ENCODE measurements at regions not wholly inside any gene's neighbourhood (a gene's known extent, or its start where the extent isn't known, plus 50 kb on each side); places are given as distances from the start of the nearest gene placed in this dataset.
"Not testable (repeated sequence)": the region's sequence is repeated elsewhere in the genome, so short reads cannot be mapped to it uniquely, and the experiment has no call there.

DNA sequence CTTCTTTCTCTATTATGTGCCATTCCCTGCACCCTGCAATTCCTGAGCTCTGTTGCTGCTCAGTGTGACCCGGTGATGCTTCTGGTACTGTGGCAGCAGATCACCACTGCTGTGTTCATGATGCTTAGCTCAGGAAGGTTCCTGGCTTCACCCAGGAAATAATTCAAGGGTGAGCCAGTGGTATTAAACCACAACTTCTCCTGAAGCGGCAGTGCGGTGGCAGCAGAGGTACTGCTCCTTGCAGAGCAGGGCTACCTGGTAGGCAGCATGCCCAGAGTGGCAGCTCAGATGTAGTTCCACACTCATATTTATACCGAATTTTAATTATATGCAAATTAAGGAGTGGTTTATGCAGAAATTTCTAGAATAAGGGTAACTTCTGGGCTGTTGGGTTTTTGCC is 213.8 kb upstream of the ZNF608 start:
- no peaks in the 10 kb centered on the region for H3K4me1 ChIP-seq
- no peak overlapping the region for H3K4me3 ChIP-seq
- H3K27ac ChIP-seq: no peak overlapping the region
- H3K9me3 ChIP-seq: no peaks in the 10 kb centered on the region
- no peak for DNase-seq (ENCODE audit: low spot score in 2 of 2)
- no peaks in the 10 kb centered on the region for H3K36me3 ChIP-seq
- H3K27me3 ChIP-seq: no peaks in the 10 kb centered on the region
- TF ChIP-seq CTCF (IDR thresholded peaks at IDR 0.05) (no peak), POLR2AphosphoS5 (IDR thresholded peaks at IDR 0.05) (no peak), POLR2A (IDR thresholded peaks at IDR 0.05) (no peak), EP300 (IDR thresholded peaks at IDR 0.05) (no peak)
- WGBS: 89% methylated on average over 4 of the region's 4 CpGs

DNA sequence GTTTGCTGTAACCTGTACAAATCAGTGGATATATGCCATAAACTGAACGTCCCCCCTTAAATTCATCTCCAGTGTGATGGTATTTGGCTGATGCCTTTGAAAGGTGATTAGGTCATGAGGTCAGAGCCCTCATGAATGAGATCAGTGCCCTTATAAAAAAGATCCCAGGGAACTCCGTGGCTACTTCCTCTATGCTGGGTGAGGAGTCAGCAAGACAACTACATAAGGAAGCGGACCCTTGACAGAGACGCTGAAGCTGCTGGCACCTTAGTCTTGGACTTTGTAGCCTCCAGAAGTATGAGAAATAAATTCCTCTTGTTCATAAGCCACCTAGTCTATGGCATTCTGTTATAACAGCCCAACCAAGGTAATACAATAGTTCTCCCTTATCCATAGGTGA is 215.1 kb upstream of the ZNF608 start:
- DNase-seq (ENCODE audit: low spot score in 2 of 2): no peak
- H3K4me1 ChIP-seq: no peaks in the 10 kb centered on the region
- no peaks in the 10 kb centered on the region for H3K27me3 ChIP-seq
- H3K9me3 ChIP-seq: no peaks in the 10 kb centered on the region
- H3K4me3 ChIP-seq: no peak overlapping the region
- H3K36me3 ChIP-seq: no peaks in the 10 kb centered on the region
- 85% methylated on average over 4 of the region's 4 CpGs for WGBS
- TF ChIP-seq POLR2AphosphoS5 (IDR thresholded peaks at IDR 0.05) (no peak), EP300 (IDR thresholded peaks at IDR 0.05) (no peak), CTCF (IDR thresholded peaks at IDR 0.05) (no peak), POLR2A (IDR thresholded peaks at IDR 0.05) (no peak)
- no peak overlapping the region for H3K27ac ChIP-seq

GRCh38 chr5:124962111-124962510 is 215.7 kb upstream of the ZNF608 start:
- H3K4me3 ChIP-seq: no peak overlapping the region
- no peak for DNase-seq (ENCODE audit: low spot score in 2 of 2)
- H3K27me3 ChIP-seq: no peaks in the 10 kb centered on the region
- H3K36me3 ChIP-seq: no peaks in the 10 kb centered on the region
- H3K4me1 ChIP-seq: no peaks in the 10 kb centered on the region
- no peak overlapping the region for H3K27ac ChIP-seq
- 75% methylated on average over 3 of the region's 3 CpGs for WGBS
- no peaks in the 10 kb centered on the region for H3K9me3 ChIP-seq
- TF ChIP-seq CTCF (IDR thresholded peaks at IDR 0.05) (no peak), EP300 (IDR thresholded peaks at IDR 0.05) (no peak), POLR2AphosphoS5 (IDR thresholded peaks at IDR 0.05) (no peak), POLR2A (IDR thresholded peaks at IDR 0.05) (no peak)

DNA sequence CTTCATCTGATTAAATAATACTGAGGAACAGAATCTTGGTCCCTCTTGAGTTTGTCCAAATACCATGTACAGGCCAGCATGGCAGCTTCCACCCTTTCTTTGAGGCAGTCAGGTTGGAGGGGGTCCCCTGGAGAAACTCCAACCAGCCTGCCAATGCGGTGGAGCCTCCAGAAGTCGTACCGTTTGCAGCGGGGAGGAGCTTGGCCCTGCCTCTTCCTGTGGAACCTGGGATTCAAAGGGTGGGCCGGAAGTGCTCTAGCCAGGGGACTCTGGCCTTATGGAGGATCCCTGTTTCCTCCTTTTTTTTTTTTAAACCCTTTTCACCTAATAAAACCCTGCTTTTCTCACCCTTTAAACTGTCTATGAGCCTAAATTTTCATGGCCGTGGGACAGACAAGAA is 216.3 kb upstream of the ZNF608 start:
- no peak for DNase-seq (ENCODE audit: low spot score in 2 of 2)
- Histone ChIP-seq H3K27me3 (no peaks in the 10 kb centered on the region), H3K4me3 (no peak overlapping the region), H3K36me3 (no peaks in the 10 kb centered on the region), H3K27ac (no peak overlapping the region), H3K4me1 (no peaks in the 10 kb centered on the region), H3K9me3 (no peaks in the 10 kb centered on the region)
- no peak for TF ChIP-seq CTCF (IDR thresholded peaks at IDR 0.05)
- no peak for TF ChIP-seq EP300 (IDR thresholded peaks at IDR 0.05)
- 65% methylated on average over 6 of the region's 6 CpGs for WGBS

DNA sequence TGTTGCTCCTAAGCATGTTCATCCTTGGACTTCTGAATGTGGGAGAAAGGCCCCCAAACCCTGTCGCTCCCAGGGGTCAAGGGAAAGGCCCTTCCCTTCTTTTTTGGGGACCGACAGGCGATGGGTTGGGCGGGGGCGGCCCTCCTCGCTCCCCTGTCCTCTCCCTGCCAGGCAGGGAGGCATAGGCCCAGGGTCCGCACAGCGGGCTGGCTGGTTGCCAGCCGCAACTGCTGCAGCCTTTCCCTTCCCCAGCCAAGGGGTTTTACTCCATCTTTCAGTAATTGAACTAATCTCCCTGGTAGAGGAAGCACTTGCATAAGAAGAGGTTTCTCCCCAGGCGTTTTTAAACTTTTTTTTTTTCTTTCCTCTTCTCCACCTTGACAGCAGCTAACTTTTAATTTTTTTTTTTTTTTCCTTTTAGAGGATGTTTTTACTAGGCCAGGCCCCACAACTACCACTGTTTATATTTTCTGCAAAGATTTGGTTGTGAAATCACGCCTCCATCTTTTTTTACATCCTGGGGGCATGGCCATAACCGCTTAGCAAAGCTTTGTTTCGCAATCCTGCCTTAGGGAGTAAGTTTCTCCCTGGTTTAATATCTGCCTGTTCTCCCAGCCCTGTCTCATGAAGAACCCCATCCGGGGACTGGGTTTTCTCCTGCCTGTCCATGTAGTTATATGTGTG is 216.9 kb upstream of the ZNF608 start:
- H3K36me3 ChIP-seq: no peaks in the 10 kb centered on the region
- no peak for DNase-seq (ENCODE audit: low spot score in 2 of 2)
- H3K27me3 ChIP-seq: no peaks in the 10 kb centered on the region
- no peaks in the 10 kb centered on the region for H3K9me3 ChIP-seq
- 56% methylated on average over 13 of the region's 14 CpGs for WGBS
- H3K27ac ChIP-seq: no peak overlapping the region
- no peaks in the 10 kb centered on the region for H3K4me1 ChIP-seq
- H3K4me3 ChIP-seq: no peak overlapping the region
- TF ChIP-seq CTCF (IDR thresholded peaks at IDR 0.05) (no peak), EP300 (IDR thresholded peaks at IDR 0.05) (no peak), POLR2AphosphoS5 (IDR thresholded peaks at IDR 0.05) (no peak), POLR2A (IDR thresholded peaks at IDR 0.05) (no peak)

DNA sequence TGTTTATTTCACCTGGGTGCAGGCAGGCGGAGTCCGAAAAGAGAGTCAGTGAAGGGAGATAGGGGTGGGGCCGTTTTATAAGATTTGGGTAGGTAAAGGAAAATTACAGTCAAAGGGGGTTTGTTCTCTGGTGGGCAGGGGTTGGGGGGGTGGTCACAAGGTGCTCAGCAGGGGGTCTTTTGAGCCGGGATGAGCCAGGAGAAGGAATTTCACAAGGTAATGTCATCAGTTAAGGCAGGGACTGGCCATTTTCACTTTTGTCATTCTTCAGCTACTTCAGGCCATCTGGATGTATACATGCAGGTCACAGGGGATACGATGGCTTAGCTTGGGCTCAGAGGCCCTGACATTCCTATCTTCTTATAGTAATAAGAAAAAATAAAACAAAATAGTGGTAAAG is 220.3 kb upstream of the ZNF608 start:
- H3K9me3 ChIP-seq; H3K27ac ChIP-seq; H3K4me3 ChIP-seq; H3K36me3 ChIP-seq; H3K27me3 ChIP-seq; DNase-seq (ENCODE audit: low spot score in 2 of 2); H3K4me1 ChIP-seq: not testable (repeated sequence)
- WGBS: 73% methylated on average over 5 of the region's 5 CpGs

GRCh38 chr5:124970381-124970780 is 223.9 kb upstream of the ZNF608 start:
- not testable (repeated sequence) for H3K4me3 ChIP-seq; H3K4me1 ChIP-seq; H3K9me3 ChIP-seq; H3K36me3 ChIP-seq; H3K27me3 ChIP-seq; H3K27ac ChIP-seq; DNase-seq (ENCODE audit: low spot score in 2 of 2)
- 96% methylated on average over 5 of the region's 5 CpGs for WGBS

Measured in suprapubic skin (tissue), 4 donors.